ENCODE measurements at regions not wholly inside any gene's neighbourhood (a gene's known extent, or its start where the extent isn't known, plus 50 kb on each side); places are given as distances from the start of the nearest gene placed in this dataset.

- Histone ChIP-seq H3K4ac (ENCODE audit: low read depth, low read length) (no peak overlapping the region), H3K14ac (ENCODE audit: insufficient read depth, low read length) (no peak overlapping the region), H4K91ac (ENCODE audit: insufficient read length, low read depth, low read length) (no peak overlapping the region), H3K9ac (ENCODE audit: extremely low read depth, insufficient read length, low read length) (no peak overlapping the region), H3K18ac (ENCODE audit: insufficient read length, low read depth, low read length) (no peak overlapping the region), H3K27ac (ENCODE audit: insufficient read length, low read depth, low read length) (no peak overlapping the region), H4K8ac (replicated peaks; ENCODE audit: insufficient read length, low read depth, low read length) (no peak overlapping the region), H3T11ph (ENCODE audit: low read length) (no peak overlapping the region), H2BK15ac (ENCODE audit: low read depth, low read length) (no peak overlapping the region), H3K79me1 (ENCODE audit: insufficient read depth, low read depth, low read length, poor library complexity, severe bottlenecking) (no peaks in the 10 kb centered on the region), H3K4me2 (ENCODE audit: insufficient read depth, insufficient read length, low read length) (no peak overlapping the region), H3K79me2 (ENCODE audit: insufficient read depth, low read length) (no peaks in the 10 kb centered on the region), H3K4me1 (ENCODE audit: insufficient read depth, low read length) (peaks cover 6% of the 10 kb centered on the region; the same call in 1 of the 2 replicates), H2BK120ac (ENCODE audit: low read depth, low read length, poor library complexity, severe bottlenecking) (no peak overlapping the region), H4K5ac (ENCODE audit: insufficient read length, low read depth, low read length) (no peak overlapping the region), H3K23ac (ENCODE audit: insufficient read length, low read depth, low read length) (no peak overlapping the region), H2AK5ac (ENCODE audit: insufficient read length, low read length) (no peak overlapping the region), H2BK12ac (ENCODE audit: insufficient read length, low read depth, low read length) (no peak overlapping the region), H3K23me2 (ENCODE audit: insufficient read length, low read depth, low read length, poor library complexity, severe bottlenecking) (no peaks in the 10 kb centered on the region), H4K20me1 (ENCODE audit: control insufficient read depth, insufficient read depth, insufficient read length) (no peaks in the 10 kb centered on the region), H2BK20ac (ENCODE audit: low read depth, low read length, poor library complexity, severe bottlenecking) (no peak overlapping the region), H2AFZ (ENCODE audit: low read length) (no peak overlapping the region), H2BK5ac (ENCODE audit: insufficient read length, low read length) (no peak overlapping the region), H3K27me3 (ENCODE audit: insufficient read depth, low read length) (no peaks in the 10 kb centered on the region), H3K9me3 (ENCODE audit: control insufficient read depth, low read depth, low read length) (no peaks in the 10 kb centered on the region), H3K56ac (ENCODE audit: insufficient read length, low read depth, low read length) (no peak overlapping the region)
- no peaks in the 10 kb centered on the region for H3K27me3 Mint-ChIP-seq (ENCODE audit: low read depth)
- WGBS (ENCODE audit: extremely low coverage, insufficient read length, low lambda C conversion rate) = no CpG with 5 or more reads among the region's 2 CpGs
- TF ChIP-seq, protein P1, sequence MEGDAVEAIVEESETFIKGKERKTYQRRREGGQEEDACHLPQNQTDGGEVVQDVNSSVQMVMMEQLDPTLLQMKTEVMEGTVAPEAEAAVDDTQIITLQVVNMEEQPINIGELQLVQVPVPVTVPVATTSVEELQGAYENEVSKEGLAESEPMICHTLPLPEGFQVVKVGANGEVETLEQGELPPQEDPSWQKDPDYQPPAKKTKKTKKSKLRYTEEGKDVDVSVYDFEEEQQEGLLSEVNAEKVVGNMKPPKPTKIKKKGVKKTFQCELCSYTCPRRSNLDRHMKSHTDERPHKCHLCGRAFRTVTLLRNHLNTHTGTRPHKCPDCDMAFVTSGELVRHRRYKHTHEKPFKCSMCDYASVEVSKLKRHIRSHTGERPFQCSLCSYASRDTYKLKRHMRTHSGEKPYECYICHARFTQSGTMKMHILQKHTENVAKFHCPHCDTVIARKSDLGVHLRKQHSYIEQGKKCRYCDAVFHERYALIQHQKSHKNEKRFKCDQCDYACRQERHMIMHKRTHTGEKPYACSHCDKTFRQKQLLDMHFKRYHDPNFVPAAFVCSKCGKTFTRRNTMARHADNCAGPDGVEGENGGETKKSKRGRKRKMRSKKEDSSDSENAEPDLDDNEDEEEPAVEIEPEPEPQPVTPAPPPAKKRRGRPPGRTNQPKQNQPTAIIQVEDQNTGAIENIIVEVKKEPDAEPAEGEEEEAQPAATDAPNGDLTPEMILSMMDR (conservative IDR thresholded peaks at IDR 0.05) = no peak
- H3K27ac Mint-ChIP-seq = peak overlapping the region in 1 of 3 experiments; percentile 24; a peak in 1 of 7 replicates
- no peak for DNase-seq
- H3K4me3 Mint-ChIP-seq = no peak overlapping the region
- H3K4me1 Mint-ChIP-seq = peaks cover 18 to 20% of the 10 kb centered on the region in 2 experiments
- no peaks in the 10 kb centered on the region; a peak in 1 of 5 replicates for H3K9me3 Mint-ChIP-seq
- no peaks in the 10 kb centered on the region for H3K36me3 Mint-ChIP-seq (ENCODE audit: insufficient read depth in 1 of 3, low read depth in 3 of 3)
Observed at GRCh38 chr13:107252428-107252827, 684.5 kb upstream of the ARGLU1 start.

Measured in H9 (cell line).